MM.1S (cell line): ENCODE measurements at regions not wholly inside any gene's neighbourhood (a gene's known extent, or its start where the extent isn't known, plus 50 kb on each side); places are given as distances from the start of the nearest gene placed in this dataset.

ENCODE experiments used
- DNase-seq: peaks from one replicate; pipeline ENCODE4 v3.0.0-alpha.2; 2015
- H2AFZ ChIP-seq: fragments of 300-600 bp; sonication (generic); 2 replicates; pipeline ENCODE4 v1.6.0; 2016; ENCODE audit warnings: antibody characterized with exemption, low read length
- H3F3A ChIP-seq: fragments of 300-600 bp; sonication (generic); 2 replicates; pipeline ENCODE4 v1.6.1; 2016; ENCODE audit warnings: mild to moderate bottlenecking, antibody characterized with exemption, low read length, moderate library complexity, mixed read lengths; ENCODE audit not compliant: insufficient read depth
- H3K27ac ChIP-seq: fragments of 300-600 bp; sonication (generic); 2 replicates; pipeline ENCODE4 v1.5.1; 2016; ENCODE audit warnings: mild to moderate bottlenecking, low read length
- H3K27me3 ChIP-seq: fragments of 300-600 bp; sonication (generic); replicated peaks from 2 replicates; pipeline ENCODE4 v1.6.0; 2016; ENCODE audit warnings: low read length; ENCODE audit not compliant: insufficient read depth
- H3K36me3 ChIP-seq: fragments of 300-600 bp; sonication (generic); replicated peaks from 2 replicates; pipeline ENCODE4 v1.6.1; 2016; ENCODE audit warnings: mild to moderate bottlenecking, low read length, mixed read lengths; ENCODE audit not compliant: insufficient read depth
- H3K4me1 ChIP-seq: fragments of 300-600 bp; sonication (generic); 2 replicates; pipeline ENCODE4 v1.6.1; 2016; ENCODE audit warnings: low read length, mixed read lengths
- H3K4me2 ChIP-seq: fragments of 300-600 bp; sonication (generic); 2 replicates; pipeline ENCODE4 v1.6.0; 2016; ENCODE audit warnings: low read depth, low read length
- H3K4me3 ChIP-seq: fragments of 300-600 bp; sonication (generic); 2 replicates; pipeline ENCODE4 v1.5.1; 2016; ENCODE audit warnings: low read length, mixed read lengths
- H3K79me2 ChIP-seq: fragments of 300-600 bp; sonication (generic); 2 replicates; pipeline ENCODE4 v1.6.1; 2016; ENCODE audit warnings: mixed run types, low read length, mixed read lengths
- H3K9ac ChIP-seq: fragments of 300-600 bp; sonication (generic); 2 replicates; pipeline ENCODE4 v1.6.1; 2016; ENCODE audit warnings: low read length, mixed read lengths
- H3K9me2 ChIP-seq: fragments of 300-600 bp; sonication (generic); replicated peaks from 2 replicates; pipeline ENCODE4 v1.6.1; 2016; ENCODE audit warnings: mild to moderate bottlenecking, low read length, mixed read lengths; ENCODE audit not compliant: insufficient read depth
- H3K9me3 ChIP-seq: fragments of 300-600 bp; sonication (generic); replicated peaks from 2 replicates; pipeline ENCODE4 v1.6.1; 2016; ENCODE audit warnings: mild to moderate bottlenecking, low read length, mixed read lengths; ENCODE audit not compliant: insufficient read depth
- H4K20me1 ChIP-seq: fragments of 300-600 bp; sonication (generic); 2 replicates; pipeline ENCODE4 v1.6.1; 2016; ENCODE audit warnings: mild to moderate bottlenecking, low read length, moderate library complexity, mixed read lengths; ENCODE audit not compliant: insufficient read depth
- EZH2 ChIP-seq: fragments of 300-600 bp; sonication (generic); optimal IDR thresholded peaks from 2 replicates; pipeline ENCODE3; 2017; ENCODE audit warnings: low read depth, mild to moderate bottlenecking, antibody characterized with exemption, low read length, mixed read lengths
- EZH2phosphoT487 ChIP-seq: fragments of 300-600 bp; sonication (generic); IDR thresholded peaks from 2 replicates; pipeline ENCODE4 v1.6.1; 2018; ENCODE audit warnings: antibody characterized with exemption, low read length
- TF ChIP-seq, protein P1 (sequence below): fragments of 300-600 bp; sonication (generic); IDR thresholded peaks from 2 replicates; pipeline ENCODE4 v1.5.1; 2016; ENCODE audit warnings: antibody characterized with exemption, low read length, mixed read lengths

- no peak for DNase-seq
- no peaks in the 10 kb centered on the region for H3K4me1 ChIP-seq
- H3K4me2 ChIP-seq, result no peak overlapping the region
- no peak overlapping the region for H3K27ac ChIP-seq
- H4K20me1 ChIP-seq, result no peaks in the 10 kb centered on the region
- no peak overlapping the region for H2AFZ ChIP-seq
- H3K4me3 ChIP-seq, result no peak overlapping the region
- no peak for TF ChIP-seq EZH2
- TF ChIP-seq EZH2phosphoT487, result no peak
- TF ChIP-seq, protein P1, sequence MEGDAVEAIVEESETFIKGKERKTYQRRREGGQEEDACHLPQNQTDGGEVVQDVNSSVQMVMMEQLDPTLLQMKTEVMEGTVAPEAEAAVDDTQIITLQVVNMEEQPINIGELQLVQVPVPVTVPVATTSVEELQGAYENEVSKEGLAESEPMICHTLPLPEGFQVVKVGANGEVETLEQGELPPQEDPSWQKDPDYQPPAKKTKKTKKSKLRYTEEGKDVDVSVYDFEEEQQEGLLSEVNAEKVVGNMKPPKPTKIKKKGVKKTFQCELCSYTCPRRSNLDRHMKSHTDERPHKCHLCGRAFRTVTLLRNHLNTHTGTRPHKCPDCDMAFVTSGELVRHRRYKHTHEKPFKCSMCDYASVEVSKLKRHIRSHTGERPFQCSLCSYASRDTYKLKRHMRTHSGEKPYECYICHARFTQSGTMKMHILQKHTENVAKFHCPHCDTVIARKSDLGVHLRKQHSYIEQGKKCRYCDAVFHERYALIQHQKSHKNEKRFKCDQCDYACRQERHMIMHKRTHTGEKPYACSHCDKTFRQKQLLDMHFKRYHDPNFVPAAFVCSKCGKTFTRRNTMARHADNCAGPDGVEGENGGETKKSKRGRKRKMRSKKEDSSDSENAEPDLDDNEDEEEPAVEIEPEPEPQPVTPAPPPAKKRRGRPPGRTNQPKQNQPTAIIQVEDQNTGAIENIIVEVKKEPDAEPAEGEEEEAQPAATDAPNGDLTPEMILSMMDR, result no peak
- no peaks in the 10 kb centered on the region for H3K27me3 ChIP-seq
- no peaks in the 10 kb centered on the region for H3K9me3 ChIP-seq
- no peak overlapping the region for H3K9ac ChIP-seq
- no peaks in the 10 kb centered on the region for H3F3A ChIP-seq
- H3K36me3 ChIP-seq, result no peaks in the 10 kb centered on the region
- H3K9me2 ChIP-seq, result no peaks in the 10 kb centered on the region
- H3K79me2 ChIP-seq, result no peaks in the 10 kb centered on the region
These were observed 69.0 kb upstream of the ASAP2 start for GRCh38 chr2:9137379-9138150.

DNA sequence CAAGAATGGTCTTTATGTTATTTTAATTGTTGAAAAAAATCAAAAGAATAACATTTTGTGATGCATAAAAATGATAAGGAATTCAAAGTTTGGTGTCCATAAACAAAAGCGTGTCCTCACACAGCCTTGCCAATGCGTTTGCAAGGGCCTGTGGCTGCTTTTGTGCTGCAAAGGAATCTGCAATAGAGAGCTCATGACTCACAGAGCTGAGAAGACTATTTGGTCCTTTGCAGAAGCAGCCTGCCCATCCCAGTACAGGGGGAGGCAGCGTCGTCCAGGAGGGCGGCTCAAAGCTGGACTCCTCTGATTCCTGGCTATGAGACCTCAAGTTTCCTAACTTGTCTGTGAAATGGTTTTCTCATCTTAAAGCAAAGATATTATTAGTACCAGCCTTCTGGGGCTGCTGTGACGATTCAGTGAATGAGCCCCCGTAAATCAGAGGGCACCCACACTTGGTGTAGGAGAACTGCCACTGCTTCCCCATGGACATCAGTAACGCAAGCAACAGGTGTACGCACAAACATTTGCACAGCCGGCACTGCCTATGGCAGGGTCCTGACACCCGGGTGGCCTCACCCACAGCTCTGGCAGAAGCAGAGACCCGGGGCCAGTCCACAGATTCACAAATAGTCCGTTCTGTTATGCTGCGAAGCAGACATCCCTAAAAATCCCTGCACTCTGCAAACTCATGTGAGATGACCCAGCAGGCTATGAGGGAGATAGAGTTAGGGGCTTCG is 70.6 kb upstream of the ASAP2 start:
- Histone ChIP-seq H3K9me2 (no peaks in the 10 kb centered on the region), H3K9me3 (no peaks in the 10 kb centered on the region), H4K20me1 (no peaks in the 10 kb centered on the region), H3K4me1 (no peaks in the 10 kb centered on the region), H2AFZ (no peak overlapping the region), H3K9ac (no peak overlapping the region), H3K27me3 (no peaks in the 10 kb centered on the region), H3K4me3 (no peak overlapping the region), H3K27ac (no peak overlapping the region), H3F3A (no peaks in the 10 kb centered on the region), H3K36me3 (no peaks in the 10 kb centered on the region), H3K4me2 (no peak overlapping the region), H3K79me2 (no peaks in the 10 kb centered on the region)
- DNase-seq, result no peak
- no peak for TF ChIP-seq EZH2
- TF ChIP-seq EZH2phosphoT487, result no peak
- TF ChIP-seq, protein P1, result no peak

DNA sequence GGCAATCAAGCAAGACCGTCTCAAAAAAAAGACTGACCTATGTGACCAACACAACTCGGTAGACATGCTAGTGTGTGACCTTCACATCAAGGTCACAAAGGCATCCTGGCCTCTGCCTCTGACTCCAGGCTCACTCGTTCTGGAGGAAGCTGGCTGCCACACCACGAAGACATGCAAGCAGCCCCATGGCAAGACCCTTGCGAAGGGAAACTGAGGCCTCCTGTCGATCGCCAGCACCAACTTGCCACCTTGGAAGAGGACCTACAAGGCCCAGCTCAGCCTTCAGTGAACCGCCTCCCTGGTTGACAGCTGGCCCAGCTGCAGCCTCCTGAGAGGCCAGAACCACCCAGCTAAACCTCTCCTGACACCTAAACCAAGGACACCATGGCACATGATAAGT is 79.3 kb upstream of the ASAP2 start:
- Histone ChIP-seq H3K9me3 (no peaks in the 10 kb centered on the region), H4K20me1 (no peaks in the 10 kb centered on the region), H3K79me2 (no peaks in the 10 kb centered on the region), H3K27ac (no peak overlapping the region), H2AFZ (no peak overlapping the region), H3K4me3 (no peak overlapping the region), H3K9ac (no peak overlapping the region), H3K4me2 (no peak overlapping the region), H3K4me1 (no peaks in the 10 kb centered on the region), H3F3A (no peaks in the 10 kb centered on the region), H3K36me3 (no peaks in the 10 kb centered on the region), H3K9me2 (no peaks in the 10 kb centered on the region), H3K27me3 (no peaks in the 10 kb centered on the region)
- no peak for DNase-seq
- TF ChIP-seq, protein P1, result no peak
- TF ChIP-seq EZH2 (no peak), EZH2phosphoT487 (no peak)
